Glomerular endothelial cell (primary cell): ENCODE measurements at regions not wholly inside any gene's neighbourhood (a gene's known extent, or its start where the extent isn't known, plus 50 kb on each side); places are given as distances from the start of the nearest gene placed in this dataset.

Source experiments
- DNase-seq: peaks from one replicate; pipeline ENCODE4 v3.0.0-alpha.2; 2011; ENCODE audit warnings: low read depth, low spot score; ENCODE audit errors: extremely low read depth

DNA sequence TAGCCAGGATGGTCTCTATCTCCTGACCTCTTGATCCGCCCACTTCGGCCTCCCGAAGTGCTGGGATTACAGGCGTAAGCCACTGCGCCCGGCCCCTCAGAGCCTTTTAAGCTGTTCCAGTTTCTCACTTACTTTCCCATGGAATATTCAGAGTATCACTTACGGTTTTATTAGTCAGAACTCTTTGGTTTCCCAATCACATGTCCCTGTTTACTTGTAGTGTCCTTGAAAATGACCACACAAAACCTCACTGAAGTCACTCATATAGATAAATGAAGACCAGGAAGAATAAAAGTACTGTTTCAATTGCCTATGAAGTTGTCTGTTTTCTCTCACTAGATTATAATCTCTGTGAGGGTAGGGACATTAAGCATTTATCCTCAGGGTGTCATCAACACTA is 217.2 kb upstream of the HCCS start:
- no peak for DNase-seq

DNA sequence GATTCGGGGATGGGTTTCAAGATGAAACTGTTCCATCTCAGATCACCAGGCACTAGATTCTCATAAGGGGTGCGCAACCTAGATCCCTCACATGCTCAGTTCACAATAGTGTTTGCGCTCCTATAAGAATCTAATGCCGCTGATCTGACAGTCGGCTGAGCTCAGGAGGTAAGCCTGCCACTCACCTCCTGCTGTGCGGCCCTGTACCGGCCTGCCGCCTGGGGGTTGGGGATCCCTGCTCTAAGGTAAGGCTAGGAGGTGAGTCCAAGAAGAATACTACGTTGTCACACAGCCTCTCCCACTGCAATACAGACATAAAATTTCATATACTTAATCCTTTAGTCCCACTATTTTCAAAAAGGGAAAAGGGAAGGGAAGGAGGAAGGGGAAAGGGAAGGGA is 213.4 kb upstream of the HCCS start:
- no peak for DNase-seq

DNA sequence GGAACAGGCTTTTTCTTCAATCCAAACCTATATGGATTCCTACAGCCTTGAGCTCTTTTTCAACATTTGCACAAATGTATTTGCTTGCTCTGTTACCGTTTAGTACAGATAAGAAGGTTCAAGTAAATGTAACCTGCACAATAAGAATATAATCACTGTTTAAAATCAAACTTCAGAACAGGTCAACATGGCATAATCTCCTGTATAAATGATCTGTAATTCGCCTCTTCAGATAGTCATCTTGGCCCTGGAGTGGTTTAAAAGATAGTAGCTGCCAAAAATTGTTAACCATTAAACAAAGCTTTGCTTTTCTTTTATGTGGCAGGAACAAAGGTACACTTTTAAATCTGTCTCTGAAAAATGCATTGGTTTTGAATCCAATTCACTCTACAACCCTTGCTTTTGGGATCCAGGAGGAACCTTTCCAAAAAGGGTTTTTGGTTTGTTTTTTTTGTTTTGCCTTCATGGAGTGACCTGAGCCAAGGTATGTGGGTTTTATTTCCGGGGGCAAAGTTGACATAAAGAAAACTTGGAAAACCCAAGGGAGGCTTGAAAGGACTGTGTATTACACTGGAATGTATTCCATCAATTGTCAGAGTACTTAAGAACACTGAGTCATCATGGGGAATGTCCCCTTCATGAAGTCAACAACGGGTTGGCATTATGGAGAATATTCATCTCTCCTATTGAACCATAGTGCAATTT is 210.4 kb upstream of the HCCS start:
- DNase-seq: no peak

DNA sequence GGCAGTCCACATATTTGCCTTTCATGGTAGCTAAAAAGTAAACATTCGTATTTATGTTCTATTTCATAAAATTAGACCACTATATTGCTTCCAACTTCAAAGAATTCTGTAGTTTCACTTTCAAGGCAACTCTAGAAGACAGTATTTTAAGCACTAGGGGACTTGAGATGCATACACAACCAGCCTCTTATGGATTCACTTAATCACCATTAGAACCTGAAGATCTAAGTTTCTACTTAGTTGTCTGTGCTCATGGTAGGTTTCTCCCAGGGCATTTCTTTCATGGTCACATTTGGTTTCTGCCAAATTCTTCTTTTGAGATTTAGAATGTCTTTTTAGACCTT is 209.9 kb upstream of the HCCS start:
- DNase-seq: no peak

DNA sequence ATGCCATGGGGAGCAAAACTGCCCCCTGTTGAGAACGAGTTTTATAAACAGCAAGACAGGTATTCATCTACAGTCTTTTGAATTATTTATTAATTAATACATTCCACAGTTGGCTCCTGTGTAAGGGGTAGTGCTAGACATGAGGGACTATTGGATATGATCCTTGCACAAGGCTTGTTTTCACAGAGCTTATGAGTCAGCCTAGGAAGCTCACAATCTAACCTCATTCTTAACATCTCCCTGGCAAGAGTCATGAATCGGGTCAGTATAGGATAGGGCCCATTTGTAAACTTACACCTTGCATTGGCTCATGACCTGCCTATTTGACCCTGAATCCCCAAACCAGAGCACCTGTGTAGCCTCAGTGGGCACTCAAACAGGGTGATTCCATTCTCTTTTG is 209.1 kb upstream of the HCCS start:
- no peak for DNase-seq

DNA sequence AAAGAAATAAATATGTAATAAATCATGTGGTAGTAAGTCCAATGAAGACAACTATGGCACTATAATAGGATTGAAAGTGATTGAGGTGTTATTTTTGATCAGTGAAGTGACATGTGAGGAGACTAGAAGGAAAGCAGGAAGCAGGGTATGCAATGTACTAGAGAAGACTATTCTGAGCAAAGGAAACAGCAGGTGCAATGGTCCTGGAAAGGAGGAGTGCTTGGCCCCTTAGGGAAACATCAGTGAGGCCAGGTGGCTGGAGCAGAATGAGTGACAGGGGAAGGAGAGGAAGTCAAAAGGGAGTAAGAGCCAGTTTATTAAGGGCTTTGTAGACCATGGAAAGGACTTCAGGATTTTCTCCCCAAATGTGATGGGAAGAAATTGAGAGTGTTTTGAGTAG is 207.6 kb upstream of the HCCS start:
- DNase-seq: no peak

DNA sequence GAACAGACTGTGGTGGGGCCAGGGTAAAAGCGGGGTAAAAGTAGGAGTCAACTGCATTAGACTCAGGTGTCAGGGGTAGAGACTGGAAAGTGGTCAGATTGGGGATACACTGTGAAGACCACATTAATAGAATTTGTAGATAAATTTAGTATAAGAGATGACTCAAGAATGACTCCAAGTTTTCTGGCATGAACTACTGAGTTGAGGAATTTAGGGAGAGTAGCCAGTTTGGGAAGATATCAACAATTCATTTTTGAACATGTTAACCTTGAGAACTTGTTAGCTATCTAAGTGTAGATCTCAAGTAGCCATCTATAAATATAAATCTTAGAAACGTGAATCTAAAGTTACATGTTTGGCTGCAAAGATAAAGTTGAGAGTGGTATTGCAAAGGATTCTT is 206.9 kb upstream of the HCCS start:
- no peak for DNase-seq

DNA sequence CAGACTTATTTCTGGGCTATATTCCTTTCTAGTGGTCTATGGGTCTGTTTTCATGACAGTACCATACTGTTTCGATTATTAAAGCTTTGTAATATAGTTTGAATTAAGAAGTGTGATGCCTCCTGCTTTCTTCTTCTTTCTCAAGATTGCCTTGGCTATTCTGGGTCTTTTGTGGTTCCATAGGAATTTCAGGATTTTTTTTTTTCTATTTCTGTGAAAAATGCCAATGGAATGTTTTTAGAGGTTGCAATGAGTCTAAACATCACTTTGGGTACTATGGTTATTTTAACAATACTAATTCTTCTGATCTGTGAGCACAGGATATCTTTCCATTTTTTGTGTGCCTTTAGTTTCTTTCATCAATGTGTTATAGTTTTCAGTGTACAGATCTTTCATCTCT is 204.3 kb upstream of the HCCS start:
- no peak for DNase-seq

DNA sequence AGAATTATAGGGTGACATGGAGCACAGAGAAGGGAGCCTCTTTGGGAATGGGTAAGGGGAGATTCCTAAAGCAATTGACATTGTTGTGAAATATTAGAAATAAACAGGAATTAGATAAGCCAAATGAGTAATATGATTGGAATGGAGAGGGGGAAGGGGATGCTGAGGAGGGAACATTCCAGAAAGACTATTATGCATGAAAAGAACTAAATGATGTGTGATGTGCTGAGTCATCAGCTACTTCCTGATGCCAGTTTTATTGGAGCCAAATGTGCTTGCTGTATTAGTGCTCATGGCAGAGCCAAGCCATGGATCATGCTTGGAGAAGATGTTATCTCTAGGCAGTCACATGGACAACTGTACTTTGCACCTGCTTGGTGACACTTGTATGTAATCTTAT is 189.0 kb upstream of the HCCS start:
- peak; percentile 61 for DNase-seq

DNA sequence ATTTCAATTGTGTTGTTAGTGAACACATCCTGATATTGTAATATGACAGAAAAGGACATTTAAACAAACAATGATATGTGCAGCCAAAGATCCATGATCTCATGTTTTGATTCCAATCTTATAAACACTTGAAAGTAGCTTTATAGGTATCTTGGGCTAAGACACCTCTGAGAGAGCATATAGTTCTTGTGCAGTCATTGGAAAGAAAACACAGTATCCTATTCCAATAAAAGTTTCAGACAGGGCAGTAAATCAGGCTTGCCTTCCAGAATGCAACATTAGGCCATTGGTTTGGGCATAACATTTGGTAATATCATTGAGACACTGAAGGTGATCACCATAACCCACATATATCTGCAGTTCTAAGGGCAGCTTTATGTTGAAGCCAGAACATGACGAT is 188.3 kb upstream of the HCCS start:
- DNase-seq: no peak

DNA sequence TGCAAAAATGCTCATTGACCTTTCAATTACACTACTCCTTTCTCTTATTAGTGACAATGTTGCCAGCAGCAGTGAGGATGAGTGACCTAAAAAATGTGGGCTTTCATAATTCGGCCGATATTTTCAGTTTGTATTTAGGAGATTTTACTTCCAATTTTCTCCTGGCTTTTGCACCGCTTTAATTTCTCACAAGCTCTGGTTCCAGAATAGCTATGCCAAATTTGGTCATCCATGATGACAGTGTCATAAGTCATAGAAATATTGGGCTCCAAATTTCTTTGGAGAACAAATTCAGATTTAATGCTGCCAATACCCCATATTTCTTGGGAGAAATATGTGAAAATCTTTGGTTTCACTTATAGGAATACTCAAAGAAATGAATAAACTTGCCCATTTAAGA is 187.7 kb upstream of the HCCS start:
- DNase-seq: no peak

DNA sequence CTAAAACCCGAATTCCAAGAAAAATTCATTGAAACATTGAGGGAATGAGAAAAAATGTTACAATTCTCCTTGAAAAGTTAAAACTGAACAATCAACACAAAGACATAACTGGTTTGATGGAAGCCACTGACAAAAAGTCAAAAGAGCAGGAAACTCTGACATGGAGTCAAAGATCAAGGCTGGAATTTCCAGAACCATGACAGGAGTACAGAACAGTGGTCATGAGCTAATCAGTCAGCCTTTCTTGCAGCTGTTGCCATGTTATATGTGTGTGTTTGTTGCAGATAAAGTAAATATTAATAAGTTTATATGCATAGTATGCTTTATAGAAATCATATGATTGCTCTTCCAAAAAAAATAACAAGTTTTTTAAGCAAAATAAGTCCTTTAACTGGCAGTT is 184.7 kb upstream of the HCCS start:
- DNase-seq: no peak

DNA sequence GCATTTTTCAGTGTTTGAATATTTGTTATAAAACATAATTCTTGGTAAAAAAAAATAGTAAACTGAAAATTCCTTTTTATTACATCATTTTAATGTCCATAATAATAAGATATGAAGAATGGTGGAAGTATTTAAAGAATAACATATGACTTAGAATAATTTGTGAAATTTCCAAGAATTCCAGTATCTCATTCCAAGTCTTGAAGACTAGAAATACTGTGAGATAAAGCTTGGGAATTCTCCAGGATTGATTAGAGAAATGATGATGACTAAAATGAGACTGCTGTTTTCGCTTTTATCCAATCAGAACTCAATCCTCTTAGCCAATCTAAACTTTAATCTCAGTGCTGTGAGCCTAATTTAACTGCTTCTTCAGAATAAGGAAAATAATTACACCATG is 184.2 kb upstream of the HCCS start:
- DNase-seq: no peak

DNA sequence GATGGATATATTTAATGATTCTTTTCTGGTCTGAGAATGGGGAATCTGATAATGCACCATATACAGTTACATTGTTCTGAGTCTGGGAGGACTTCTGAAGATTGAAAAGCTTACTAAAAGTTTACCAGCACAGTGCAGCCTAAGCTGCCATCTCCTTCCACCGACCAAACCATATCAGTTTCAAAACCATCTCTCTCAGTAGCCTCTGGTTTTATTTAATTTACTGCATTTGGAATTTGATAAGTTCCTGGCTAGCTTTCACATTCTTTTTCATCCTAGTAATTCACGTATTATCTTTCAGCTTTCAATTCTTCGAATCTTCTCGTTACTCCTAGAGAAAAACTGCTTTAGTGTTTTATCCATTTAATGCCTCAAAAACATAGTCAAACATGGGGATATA is 181.4 kb upstream of the HCCS start:
- no peak for DNase-seq

DNA sequence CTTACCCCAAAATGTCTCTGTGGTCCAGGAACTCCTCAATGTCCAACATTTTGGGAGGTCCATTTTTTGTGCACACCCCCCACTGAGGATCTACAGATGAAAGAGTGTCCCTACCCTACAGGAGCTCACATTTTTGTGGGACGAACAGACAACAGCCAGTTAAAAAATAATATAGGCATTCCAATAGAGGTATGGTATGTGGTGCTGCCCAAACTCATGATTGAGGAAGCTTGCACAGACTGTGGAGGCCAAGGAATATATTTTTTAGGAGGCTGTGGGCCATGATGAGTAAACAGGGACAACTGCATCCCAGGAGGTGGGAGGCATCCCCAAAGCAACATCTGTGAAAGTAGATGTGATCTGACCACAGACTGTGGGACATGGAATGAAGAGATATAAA is 181.0 kb upstream of the HCCS start:
- no peak for DNase-seq

DNA sequence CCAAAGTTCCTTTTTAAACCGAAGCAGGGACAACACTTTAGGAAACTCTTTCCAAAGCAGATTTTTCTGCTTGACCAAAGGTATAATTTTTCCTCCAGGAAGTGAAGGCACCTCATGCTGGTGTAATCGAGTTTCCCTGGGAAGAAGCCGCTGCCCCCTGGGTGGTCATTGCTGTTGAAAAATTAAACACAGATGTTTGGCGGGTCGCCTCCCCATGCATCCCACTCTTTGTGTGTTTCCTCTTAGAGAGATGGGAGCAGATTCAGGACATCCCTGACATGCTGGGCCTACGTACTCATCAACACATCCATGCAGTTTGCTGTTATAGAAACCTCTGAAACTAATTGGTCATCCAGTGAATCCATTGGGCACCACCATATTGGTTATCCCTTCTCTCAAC is 179.2 kb upstream of the HCCS start:
- no peak for DNase-seq

DNA sequence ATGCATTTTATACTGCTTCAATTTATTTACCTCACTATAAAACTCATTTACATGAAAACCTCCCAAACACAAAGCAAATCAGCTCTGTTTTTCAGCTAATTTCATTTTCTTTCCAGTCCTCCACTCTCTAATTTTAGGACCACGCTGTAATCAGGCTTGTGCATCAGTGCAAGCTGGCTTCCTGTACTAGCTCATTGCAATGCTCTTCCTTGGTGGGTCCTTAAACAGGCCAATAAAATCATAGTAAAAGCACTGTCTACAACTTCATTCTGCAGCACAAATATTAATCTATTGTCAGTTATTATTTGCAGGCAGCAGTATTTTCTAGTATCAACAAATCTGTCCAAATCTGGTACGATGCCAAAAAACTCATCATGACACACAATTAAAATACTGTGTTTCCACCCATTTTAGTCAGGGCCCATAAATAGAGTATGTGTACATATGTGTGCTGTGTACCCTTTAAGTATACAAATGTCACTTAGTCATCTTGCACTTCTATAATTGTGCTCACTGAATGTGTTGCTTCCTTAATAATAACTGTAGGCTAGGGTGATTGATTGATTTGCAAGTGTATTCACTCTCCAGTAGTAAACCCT is 178.2 kb upstream of the HCCS start:
- DNase-seq: no peak

DNA sequence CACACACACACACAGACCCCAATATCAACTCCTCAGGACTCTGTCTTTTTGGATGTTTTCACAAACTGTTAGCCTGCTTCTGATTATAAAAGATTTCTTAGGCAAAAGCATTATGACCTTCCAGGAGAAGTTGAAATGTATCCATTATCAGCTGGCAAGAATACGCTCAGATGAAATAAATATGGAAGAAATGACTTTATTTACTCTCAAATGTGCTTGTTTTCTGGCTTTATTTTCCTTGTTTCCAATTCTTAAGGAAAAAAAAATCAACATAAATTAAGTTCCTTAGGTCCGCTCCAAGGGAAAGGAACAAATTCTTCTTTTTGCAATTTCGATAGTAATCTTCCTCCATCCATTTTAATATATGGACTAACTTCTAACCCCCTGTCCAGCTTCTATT is 175.6 kb upstream of the HCCS start:
- no peak for DNase-seq

DNA sequence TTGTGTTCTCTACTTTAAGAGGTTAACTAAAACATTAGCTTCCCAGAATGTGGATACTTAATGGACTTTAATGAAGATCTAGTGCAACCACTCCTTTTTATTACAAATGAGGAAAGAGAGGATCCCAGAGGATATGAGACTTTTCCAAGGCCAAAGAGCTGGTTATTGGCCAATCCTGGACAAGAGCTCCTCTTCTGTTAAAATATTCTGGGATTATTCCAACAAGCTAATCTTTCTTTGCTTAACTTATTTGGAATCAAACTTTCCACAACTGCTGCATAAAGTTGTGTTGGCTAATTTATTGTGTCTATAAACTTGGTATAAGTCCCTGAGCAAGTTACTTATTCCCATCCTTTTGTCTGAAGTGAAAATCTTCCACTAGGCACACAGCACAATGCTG is 174.2 kb upstream of the HCCS start:
- no peak for DNase-seq

DNA sequence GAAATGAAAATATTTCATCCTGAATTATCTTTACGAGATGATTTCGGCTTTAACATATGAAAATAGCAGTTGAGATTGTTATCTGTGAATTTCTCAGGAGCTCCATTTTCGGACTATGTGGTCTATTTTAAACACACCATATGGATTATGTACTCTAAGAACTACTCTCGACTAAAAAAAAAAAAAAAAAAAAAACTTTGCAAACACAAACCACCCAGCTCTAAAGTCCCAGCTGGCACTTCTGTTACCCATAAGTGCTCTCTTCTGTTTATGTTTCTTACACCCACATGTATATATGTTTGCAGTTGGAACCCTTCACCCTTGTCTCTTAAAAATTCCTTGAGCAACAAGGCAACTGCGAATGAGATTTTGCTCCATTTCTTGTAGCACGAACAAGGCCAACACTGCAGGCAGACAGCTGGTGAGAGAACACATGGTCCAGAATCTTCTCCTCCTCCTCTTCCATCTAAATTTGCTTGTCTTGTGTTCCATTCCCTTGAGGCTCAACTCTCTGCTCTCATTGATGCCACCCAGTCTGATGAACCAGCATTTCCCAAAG is 172.7 kb upstream of the HCCS start:
- DNase-seq: no peak

DNA sequence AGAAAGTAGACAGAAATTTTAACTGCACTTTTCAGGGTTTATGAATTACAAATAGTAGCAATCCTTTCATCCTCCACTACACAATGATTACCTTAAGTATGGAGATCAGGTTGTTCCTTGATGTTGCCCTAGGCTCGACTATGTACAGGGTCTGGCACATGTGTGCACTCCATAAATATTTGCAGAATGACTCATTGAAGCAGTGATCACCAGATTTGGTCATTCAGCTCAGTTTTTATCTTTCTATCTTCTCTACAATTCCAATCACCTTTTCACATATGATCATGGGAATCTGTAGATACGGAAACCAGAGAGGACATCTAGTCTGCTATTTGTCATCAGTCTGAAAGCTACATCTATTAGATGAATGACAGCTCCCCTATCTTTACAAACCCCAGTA is 171.7 kb upstream of the HCCS start:
- no peak for DNase-seq

DNA sequence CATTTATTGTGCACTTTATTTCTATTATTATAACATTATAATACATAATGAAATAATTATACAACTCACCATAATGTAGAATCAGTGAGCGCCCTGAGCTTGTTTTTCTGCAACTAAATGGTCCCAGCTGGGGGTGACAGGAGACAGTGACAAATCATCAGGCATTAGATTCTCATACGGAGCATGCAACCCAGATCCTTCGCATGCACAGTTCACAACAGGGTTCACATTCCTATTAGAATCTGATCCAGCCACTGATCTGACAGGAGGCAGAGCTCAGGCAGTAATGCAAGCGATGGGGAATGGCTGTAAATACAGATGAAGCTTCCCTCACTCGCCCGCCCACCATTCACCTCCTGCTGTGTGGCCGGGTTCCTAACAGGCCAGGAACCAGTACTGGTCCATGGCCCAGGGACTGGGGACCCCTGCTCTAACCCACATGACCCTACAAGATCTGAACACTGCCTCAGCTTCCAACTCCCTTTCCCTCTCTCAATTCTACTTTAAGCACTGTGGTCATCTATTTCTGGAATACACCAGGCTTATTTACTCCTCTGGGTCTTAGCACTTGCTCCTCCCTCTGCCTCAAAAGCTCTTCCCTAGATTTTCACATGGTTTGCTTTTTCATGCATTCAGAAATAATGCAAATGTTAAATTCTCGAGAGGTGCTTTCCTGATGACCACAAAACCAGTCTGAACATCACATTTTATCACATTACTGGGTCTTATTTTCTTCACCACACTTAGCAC is 166.8 kb upstream of the HCCS start:
- no peak for DNase-seq
